ENCODE measurements at regions not wholly inside any gene's neighbourhood (a gene's known extent, or its start where the extent isn't known, plus 50 kb on each side); places are given as distances from the start of the nearest gene placed in this dataset.

DNA sequence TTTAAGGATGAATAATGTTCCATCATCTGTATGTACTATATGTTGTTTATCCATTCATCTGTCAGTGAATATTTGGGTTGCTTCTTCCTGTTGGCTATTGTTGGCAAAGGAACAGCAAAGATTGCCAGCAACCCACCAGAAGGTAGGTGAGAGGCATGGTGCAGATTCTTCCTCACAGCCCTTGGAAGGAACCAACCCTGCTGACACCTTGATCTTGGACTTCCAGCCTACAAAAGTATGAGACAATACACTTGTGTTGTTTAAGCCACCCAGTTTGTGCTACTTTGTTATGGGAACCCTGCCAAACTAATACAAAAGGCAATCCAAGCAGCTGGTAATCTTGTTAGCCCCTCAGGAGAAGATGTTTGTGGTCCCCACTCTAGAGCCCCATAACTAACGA, 122.0 kb downstream of the CARTPT start:
- Histone ChIP-seq H3K4me3 (no peak overlapping the region), H3K4me1 (no peaks in the 10 kb centered on the region), H3K27ac (no peak overlapping the region), H3K4me2 (no peak overlapping the region), H3K9me3 (no peaks in the 10 kb centered on the region)
- FAIRE-seq: no peak
- ChIA-PET POLR2A (no interaction called here), CTCF (no interaction called here)
- WGBS (ENCODE audit: missing lambda C conversion rate): 32% methylated on average over 1 of the region's 1 CpG
- TF ChIP-seq CHD2 (IDR thresholded peaks at IDR 0.05; ENCODE audit: low read length, partially characterized antibody) (no peak), ZSCAN20 (CRISPR knock-in tag; IDR thresholded peaks at IDR 0.05) (no peak)
- no peak for DNase-seq (ENCODE audit: low read depth in 1 of 2, low spot score in 1 of 2)
- ATAC-seq: no peak

DNA sequence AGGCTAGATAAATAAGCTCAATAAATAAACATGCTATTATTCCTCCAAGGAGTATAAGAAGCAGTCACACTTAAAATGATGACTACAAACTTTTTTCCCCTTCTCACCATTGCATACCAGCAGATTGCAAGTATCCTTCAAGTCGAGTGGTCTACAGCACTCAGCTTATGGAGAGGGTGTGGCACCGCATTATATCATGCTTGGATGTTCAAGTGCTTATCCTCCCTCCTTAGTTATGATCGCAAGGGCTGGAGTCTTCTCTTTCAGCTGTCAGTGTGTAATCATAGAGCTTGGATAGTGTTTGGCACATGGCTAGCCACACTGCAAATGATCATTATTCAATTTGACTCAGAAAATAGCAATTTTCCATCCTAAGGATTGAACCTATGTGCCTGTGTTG, 124.0 kb downstream of the CARTPT start:
- TF ChIP-seq RAD21 (conservative IDR thresholded peaks at IDR 0.05 in 1 of 2, IDR thresholded peaks at IDR 0.05 in 1 of 2) (no peak), SMC3 (IDR thresholded peaks at IDR 0.05) (no peak), NFE2L2 (conservative IDR thresholded peaks at IDR 0.05; ENCODE audit: low read length) (no peak), GATA3 (IDR thresholded peaks at IDR 0.05; ENCODE audit: borderline replicate concordance) (no peak), ESRRA (IDR thresholded peaks at IDR 0.05; ENCODE audit: borderline replicate concordance, low read length) (no peak), HEYL (CRISPR knock-in tag; IDR thresholded peaks at IDR 0.05) (no peak), ZC3H11A (IDR thresholded peaks at IDR 0.05) (no peak), JUNB (IDR thresholded peaks at IDR 0.05) (no peak), TP53 (CRISPR knock-in tag; IDR thresholded peaks at IDR 0.05) (no peak), JUN (IDR thresholded peaks at IDR 0.05) (no peak), HOXB5 (CRISPR knock-in tag; IDR thresholded peaks at IDR 0.05) (no peak), RNF2 (IDR thresholded peaks at IDR 0.05; ENCODE audit: borderline replicate concordance, low read depth) (no peak)
- TF ChIP-seq, protein P1, sequence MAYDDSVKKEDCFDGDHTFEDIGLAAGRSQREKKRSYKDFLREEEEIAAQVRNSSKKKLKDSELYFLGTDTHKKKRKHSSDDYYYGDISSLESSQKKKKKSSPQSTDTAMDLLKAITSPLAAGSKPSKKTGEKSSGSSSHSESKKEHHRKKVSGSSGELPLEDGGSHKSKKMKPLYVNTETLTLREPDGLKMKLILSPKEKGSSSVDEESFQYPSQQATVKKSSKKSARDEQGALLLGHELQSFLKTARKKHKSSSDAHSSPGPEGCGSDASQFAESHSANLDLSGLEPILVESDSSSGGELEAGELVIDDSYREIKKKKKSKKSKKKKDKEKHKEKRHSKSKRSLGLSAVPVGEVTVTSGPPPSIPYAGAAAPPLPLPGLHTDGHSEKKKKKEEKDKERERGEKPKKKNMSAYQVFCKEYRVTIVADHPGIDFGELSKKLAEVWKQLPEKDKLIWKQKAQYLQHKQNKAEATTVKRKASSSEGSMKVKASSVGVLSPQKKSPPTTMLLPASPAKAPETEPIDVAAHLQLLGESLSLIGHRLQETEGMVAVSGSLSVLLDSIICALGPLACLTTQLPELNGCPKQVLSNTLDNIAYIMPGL (CRISPR knock-in tag; IDR thresholded peaks at IDR 0.05; ENCODE audit: borderline replicate concordance): no peak
- TF ChIP-seq, protein P2, sequence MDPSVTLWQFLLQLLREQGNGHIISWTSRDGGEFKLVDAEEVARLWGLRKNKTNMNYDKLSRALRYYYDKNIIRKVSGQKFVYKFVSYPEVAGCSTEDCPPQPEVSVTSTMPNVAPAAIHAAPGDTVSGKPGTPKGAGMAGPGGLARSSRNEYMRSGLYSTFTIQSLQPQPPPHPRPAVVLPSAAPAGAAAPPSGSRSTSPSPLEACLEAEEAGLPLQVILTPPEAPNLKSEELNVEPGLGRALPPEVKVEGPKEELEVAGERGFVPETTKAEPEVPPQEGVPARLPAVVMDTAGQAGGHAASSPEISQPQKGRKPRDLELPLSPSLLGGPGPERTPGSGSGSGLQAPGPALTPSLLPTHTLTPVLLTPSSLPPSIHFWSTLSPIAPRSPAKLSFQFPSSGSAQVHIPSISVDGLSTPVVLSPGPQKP (IDR thresholded peaks at IDR 0.05; ENCODE audit: low read depth, low read length): no peak
- H3K4me1 ChIP-seq: no peaks in the 10 kb centered on the region
- 65% methylated on average over 3 of the region's 3 CpGs for whole genome bisulfite sequencing (ENCODE audit: missing lambda C conversion rate)
- peaks cover 3% of the 10 kb centered on the region; the same call in 1 of the 3 replicates for H3K9me3 ChIP-seq
- ATAC-seq: no peak
- no peak overlapping the region for H3K27ac ChIP-seq
- no peak for FAIRE-seq
- DNase-seq (ENCODE audit: low read depth in 1 of 2, low spot score in 1 of 2): no peak
- POLR2A ChIA-PET: no interaction called here
- H3K4me3 ChIP-seq: no peak overlapping the region
- CTCF ChIA-PET: no interaction called here
- no peak overlapping the region for H3K4me2 ChIP-seq

DNA sequence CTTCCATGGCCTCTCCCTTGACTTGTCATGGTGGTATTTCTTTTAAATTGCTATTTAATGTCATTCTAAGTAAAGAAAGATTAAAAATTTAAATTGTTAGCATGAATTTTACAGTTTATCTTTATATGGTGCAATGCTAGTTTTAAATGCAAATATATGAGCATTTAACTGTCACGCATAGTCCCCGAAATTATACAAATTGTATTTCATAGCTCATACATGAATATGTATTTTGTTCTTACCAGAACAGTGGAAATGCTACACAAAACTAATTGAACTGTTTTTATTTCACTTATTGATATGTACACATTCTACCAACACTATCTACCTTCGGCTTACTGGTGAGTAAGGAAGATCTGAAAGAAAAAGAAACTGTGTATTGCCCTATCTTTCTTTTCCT, 125.8 kb downstream of the CARTPT start:
- Histone ChIP-seq H3K4me2 (no peak overlapping the region), H3K4me1 (no peaks in the 10 kb centered on the region), H3K4me3 (no peak overlapping the region), H3K27ac (no peak overlapping the region), H3K9me3 (peaks cover 20% of the 10 kb centered on the region)
- ChIA-PET CTCF (no interaction called here), POLR2A (no interaction called here)
- 73% methylated on average over 3 of the region's 3 CpGs for WGBS (ENCODE audit: missing lambda C conversion rate)
- DNase-seq (ENCODE audit: low read depth in 1 of 2, low spot score in 1 of 2): no peak
- no peak for FAIRE-seq
- TF ChIP-seq, protein P3, sequence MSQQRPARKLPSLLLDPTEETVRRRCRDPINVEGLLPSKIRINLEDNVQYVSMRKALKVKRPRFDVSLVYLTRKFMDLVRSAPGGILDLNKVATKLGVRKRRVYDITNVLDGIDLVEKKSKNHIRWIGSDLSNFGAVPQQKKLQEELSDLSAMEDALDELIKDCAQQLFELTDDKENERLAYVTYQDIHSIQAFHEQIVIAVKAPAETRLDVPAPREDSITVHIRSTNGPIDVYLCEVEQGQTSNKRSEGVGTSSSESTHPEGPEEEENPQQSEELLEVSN (IDR thresholded peaks at IDR 0.05; ENCODE audit: borderline replicate concordance, low read depth): no peak
- no peak for TF ChIP-seq SMC3 (IDR thresholded peaks at IDR 0.05)
- TF ChIP-seq MYC (IDR thresholded peaks at IDR 0.05; ENCODE audit: borderline replicate concordance, low read length): no peak
- TF ChIP-seq, protein P4, sequence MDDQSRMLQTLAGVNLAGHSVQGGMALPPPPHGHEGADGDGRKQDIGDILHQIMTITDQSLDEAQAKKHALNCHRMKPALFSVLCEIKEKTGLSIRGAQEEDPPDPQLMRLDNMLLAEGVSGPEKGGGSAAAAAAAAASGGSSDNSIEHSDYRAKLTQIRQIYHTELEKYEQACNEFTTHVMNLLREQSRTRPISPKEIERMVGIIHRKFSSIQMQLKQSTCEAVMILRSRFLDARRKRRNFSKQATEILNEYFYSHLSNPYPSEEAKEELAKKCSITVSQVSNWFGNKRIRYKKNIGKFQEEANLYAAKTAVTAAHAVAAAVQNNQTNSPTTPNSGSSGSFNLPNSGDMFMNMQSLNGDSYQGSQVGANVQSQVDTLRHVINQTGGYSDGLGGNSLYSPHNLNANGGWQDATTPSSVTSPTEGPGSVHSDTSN (IDR thresholded peaks at IDR 0.05): no peak
- TF ChIP-seq TP53 (CRISPR knock-in tag; IDR thresholded peaks at IDR 0.05): no peak
- TF ChIP-seq CBX8 (IDR thresholded peaks at IDR 0.05): no peak
- no peak for TF ChIP-seq FOSL2 (IDR thresholded peaks at IDR 0.05)
- TF ChIP-seq FOSL2 (CRISPR knock-in tag; IDR thresholded peaks at IDR 0.05): no peak
- ATAC-seq: no peak

All from A549 (cell line).